ENCODE measurements at regions not wholly inside any gene's neighbourhood (a gene's known extent, or its start where the extent isn't known, plus 50 kb on each side); places are given as distances from the start of the nearest gene placed in this dataset.
"Not testable (repeated sequence)": the region's sequence is repeated elsewhere in the genome, so short reads cannot be mapped to it uniquely, and the experiment has no call there.

DNA sequence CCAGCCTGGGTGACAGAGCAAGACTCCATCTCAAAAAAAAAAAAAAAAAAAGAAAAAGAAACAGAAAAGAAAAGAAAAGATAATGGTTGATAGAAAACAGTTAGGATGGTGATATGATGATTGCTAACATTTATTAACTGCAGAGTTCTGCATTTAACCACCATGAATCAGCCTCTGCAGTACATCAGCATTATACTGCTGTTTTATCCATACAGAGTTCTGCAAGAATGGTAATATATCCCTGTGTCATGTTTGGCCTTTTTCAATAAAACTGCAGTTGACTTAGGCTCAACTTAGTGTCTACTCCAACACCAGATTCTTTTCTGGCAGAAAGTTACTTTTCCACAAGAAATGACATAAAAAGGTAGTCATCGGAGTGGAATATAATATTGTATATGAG, 62.6 kb downstream of the DUSP6 start:
- Mint-ChIP-seq H3K9me3 (no peaks in the 10 kb centered on the region), H3K27ac (no peak overlapping the region), H3K36me3 (ENCODE audit: low read depth) (no peaks in the 10 kb centered on the region), H3K4me3 (no peak overlapping the region), H3K27me3 (no peaks in the 10 kb centered on the region), H3K4me1 (peaks cover 5% of the 10 kb centered on the region)
- intact Hi-C loops (cut with micrococcal nuclease) = no loop called here
- DNase-seq = no peak

DNA sequence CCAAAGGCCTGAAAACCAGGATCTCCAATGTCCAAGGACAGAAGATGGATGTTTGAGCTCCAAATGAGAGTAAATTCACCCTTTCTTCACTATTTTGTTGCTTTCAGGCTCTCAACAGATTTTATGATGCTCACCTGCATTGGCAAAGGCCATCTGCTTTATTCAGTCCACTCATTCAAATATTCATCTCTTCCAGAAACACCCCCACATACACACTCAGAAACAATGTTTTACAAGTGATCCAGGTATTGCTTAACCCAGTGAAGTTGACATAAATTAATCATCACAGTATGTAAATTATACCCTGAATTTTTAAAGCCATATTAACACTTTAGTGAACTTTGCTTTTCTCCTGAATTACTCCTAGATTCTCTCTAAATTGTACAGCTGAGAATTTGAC, 63.3 kb downstream of the DUSP6 start:
- no peak overlapping the region for H3K4me3 Mint-ChIP-seq
- H3K27me3 Mint-ChIP-seq = no peaks in the 10 kb centered on the region
- no peak for DNase-seq
- intact Hi-C loops (cut with micrococcal nuclease) = no loop called here
- H3K36me3 Mint-ChIP-seq (ENCODE audit: low read depth) = no peaks in the 10 kb centered on the region
- H3K27ac Mint-ChIP-seq = no peak overlapping the region
- no peaks in the 10 kb centered on the region for H3K9me3 Mint-ChIP-seq
- peaks cover 6% of the 10 kb centered on the region for H3K4me1 Mint-ChIP-seq

DNA sequence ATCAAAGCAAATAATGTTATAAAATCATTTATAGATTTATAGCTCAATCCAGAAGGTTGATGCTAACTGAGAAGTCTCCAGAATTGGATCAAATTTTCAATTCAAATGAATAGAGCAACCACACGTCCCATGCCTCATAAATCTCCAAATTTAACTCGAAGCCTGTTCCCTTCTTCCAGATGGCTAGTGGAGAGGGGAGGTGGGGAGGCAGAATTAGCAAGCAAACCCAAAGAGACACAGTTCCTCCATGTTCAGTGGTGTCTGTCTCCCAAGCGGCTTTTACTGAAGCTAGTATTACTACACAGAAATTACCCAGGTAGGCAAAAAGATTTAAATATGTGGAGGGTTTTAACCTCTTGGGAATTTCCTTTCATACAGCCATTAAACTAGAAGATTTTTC, 65.8 kb downstream of the DUSP6 start:
- H3K4me1 Mint-ChIP-seq = peaks cover 18% of the 10 kb centered on the region
- peaks cover 3% of the 10 kb centered on the region for H3K36me3 Mint-ChIP-seq (ENCODE audit: low read depth)
- no peak overlapping the region for H3K27ac Mint-ChIP-seq
- intact Hi-C loops (cut with micrococcal nuclease) = no loop called here
- no peaks in the 10 kb centered on the region for H3K9me3 Mint-ChIP-seq
- no peak for DNase-seq
- H3K27me3 Mint-ChIP-seq = no peaks in the 10 kb centered on the region
- no peak overlapping the region for H3K4me3 Mint-ChIP-seq

DNA sequence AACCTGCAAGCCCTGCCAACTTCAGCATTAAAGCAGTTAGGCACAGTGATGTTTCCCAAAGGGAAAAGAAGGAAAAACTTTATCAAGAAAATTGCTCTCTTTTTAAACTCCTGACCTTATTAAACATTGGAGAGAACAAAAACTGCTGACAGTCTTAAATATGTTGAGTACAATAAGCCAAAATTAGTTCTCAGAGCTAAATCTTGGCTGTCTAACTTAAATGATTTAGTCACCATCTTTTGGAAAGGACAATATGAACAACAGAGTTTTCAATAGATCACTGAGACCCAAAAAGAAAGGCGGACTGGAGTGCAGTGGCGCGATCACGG, 70.8 kb downstream of the DUSP6 start:
- Mint-ChIP-seq H3K4me1 (peaks cover 28% of the 10 kb centered on the region), H3K4me3 (no peak overlapping the region), H3K9me3 (peaks cover 4% of the 10 kb centered on the region), H3K27me3 (no peaks in the 10 kb centered on the region), H3K27ac (peak overlapping the region; percentile 89), H3K36me3 (ENCODE audit: low read depth) (peaks cover 5% of the 10 kb centered on the region)
- DNase-seq = no peak
- intact Hi-C loops (cut with micrococcal nuclease) = loop anchor here (2.0 to 5.0 kb wide), 2 partner anchors 21 to 34 kb away; no protein-coding TSS in a partner anchor

DNA sequence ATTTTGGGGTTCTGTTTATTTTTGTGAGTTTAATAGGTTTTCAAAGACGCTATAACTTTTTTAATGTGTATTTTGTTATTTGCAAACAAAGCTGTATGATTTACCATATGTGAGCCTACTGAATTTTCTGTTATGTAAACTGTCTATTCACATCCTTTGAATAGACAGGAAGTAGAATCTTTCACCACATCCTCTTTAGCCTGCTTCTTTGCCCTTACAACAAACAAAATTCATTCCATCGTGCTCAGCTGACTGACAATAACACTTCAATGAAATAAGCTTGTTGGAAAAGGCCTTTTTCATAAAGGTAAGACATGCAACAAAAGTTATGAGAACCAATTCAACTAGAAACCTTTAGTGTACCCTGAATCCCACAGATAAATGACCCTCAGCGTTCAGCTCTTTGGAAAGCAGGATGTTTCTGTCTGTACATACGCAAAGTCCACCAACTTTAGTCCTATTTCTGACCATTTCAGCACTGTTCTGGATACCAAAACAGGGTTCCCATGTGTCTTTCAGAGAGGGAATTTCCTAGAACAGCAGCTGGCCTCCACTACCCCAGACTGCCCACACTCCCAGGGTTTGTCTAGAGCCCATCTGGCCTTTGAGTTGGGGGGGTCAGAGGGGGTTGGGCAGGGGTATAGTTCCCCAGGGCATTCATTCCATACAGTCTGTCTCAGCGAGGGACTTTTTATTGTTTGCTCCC, 71.3 kb downstream of the DUSP6 start:
- Mint-ChIP-seq H3K27me3 (no peaks in the 10 kb centered on the region), H3K4me3 (peak overlapping the region; percentile 71), H3K27ac (peak overlapping the region; percentile 89), H3K9me3 (peaks cover 5% of the 10 kb centered on the region), H3K36me3 (ENCODE audit: low read depth) (peaks cover 5% of the 10 kb centered on the region), H3K4me1 (peaks cover 28% of the 10 kb centered on the region)
- intact Hi-C loops (cut with micrococcal nuclease) = loop anchor here (2.0 to 5.0 kb wide), 2 partner anchors 20 to 34 kb away; no protein-coding TSS in a partner anchor
- DNase-seq = peak; percentile 76

DNA sequence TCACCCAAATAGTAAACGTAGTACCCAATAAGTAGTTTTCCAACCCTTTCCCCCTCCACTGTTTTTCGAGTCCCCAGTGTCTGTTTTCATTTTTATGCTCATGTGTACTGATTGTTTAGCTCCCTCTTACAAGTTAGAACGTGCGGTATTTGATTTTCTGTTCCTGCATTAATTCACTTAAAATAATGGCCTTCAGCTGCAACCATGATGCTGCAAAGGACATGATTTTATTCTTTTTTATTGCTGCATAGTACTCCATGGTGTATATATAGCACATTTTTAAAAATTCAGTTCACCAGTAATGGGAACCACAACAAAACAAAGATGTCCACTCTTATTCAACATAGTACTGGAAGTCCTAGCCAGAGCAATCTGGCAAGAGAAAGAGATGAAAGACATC, 72.8 kb downstream of the DUSP6 start:
- H3K27me3 Mint-ChIP-seq = no peaks in the 10 kb centered on the region
- no peak for DNase-seq
- peaks cover 7% of the 10 kb centered on the region for H3K9me3 Mint-ChIP-seq
- peaks cover 26% of the 10 kb centered on the region for H3K4me1 Mint-ChIP-seq
- intact Hi-C loops (cut with micrococcal nuclease) = no loop called here
- H3K27ac Mint-ChIP-seq = no peak overlapping the region
- no peak overlapping the region for H3K4me3 Mint-ChIP-seq
- peaks cover 5% of the 10 kb centered on the region for H3K36me3 Mint-ChIP-seq (ENCODE audit: low read depth)

DNA sequence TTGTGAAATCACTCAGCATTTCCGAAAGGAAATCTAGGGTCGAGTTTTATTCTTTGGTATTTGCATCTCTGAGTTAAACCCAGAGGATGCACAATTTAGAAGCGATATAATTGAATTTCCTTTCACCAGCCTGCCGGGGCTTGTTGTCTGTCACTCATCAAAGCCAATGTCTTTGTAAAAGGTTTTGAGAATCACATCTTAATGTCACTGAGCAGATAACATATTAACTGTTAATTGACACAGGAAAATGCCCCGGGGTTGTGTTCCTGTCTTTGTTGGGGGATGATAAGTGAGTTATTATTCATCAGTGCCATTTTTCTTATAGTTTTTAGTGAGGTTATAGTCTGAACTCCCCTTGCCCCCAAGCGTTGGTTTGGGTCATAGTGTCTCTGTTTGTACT, 73.4 kb downstream of the DUSP6 start:
- peaks cover 5% of the 10 kb centered on the region for H3K36me3 Mint-ChIP-seq (ENCODE audit: low read depth)
- DNase-seq = no peak
- no peaks in the 10 kb centered on the region for H3K27me3 Mint-ChIP-seq
- peaks cover 7% of the 10 kb centered on the region for H3K9me3 Mint-ChIP-seq
- H3K4me1 Mint-ChIP-seq = peaks cover 28% of the 10 kb centered on the region
- no peak overlapping the region for H3K4me3 Mint-ChIP-seq
- H3K27ac Mint-ChIP-seq = no peak overlapping the region
- intact Hi-C loops (cut with micrococcal nuclease) = no loop called here

DNA sequence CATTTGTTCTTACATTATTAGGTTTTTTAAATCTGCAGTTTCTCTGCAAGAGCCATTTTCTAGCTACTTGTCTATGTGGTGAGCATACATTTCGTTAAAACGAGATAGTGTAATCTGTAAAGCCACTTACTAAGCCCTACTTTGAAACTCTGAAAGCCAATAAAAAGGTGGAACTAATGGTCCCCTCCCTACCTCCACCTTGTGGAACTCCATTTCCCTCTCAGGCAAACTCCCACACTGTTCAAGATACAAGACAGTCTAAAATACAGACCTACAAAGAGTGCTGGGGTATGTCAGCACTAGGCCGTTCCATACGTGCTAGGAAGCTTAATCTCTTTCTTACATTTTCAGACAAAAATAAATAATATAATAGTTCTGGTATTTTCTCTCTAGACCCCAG, 74.1 kb downstream of the DUSP6 start:
- H3K36me3 Mint-ChIP-seq (ENCODE audit: low read depth) = peaks cover 5% of the 10 kb centered on the region

DNA sequence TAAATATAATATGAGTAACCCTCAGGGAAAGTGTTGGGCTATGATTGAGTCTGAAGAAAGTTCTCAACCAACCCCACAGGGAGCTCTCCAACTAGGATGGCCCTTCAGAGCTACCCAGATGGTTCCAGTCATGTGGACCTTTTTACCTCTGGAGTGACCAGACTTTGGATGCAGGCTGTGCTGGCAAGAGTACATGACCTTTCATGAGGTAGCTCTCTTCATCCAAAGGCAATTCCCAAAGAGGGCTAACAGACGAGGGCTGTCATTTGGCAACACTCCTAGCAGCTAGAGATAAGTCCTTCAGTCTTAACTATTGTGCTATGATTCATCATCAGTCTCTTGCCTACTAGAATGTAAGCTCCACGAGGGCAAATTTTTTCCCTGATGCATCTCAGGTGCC, 75.4 kb downstream of the DUSP6 start:
- H3K9me3 Mint-ChIP-seq = peaks cover 14% of the 10 kb centered on the region
- H3K4me1 Mint-ChIP-seq = peaks cover 28% of the 10 kb centered on the region
- H3K27ac Mint-ChIP-seq = no peak overlapping the region
- intact Hi-C loops (cut with micrococcal nuclease) = no loop called here
- H3K27me3 Mint-ChIP-seq = no peaks in the 10 kb centered on the region
- H3K36me3 Mint-ChIP-seq (ENCODE audit: low read depth) = peaks cover 4% of the 10 kb centered on the region
- no peak overlapping the region for H3K4me3 Mint-ChIP-seq
- DNase-seq = no peak

More for the DNA sequence above, 74.1 kb downstream of the DUSP6 start:
- H3K4me3 Mint-ChIP-seq = no peak overlapping the region
- no peak overlapping the region for H3K27ac Mint-ChIP-seq
- intact Hi-C loops (cut with micrococcal nuclease) = no loop called here
- peaks cover 12% of the 10 kb centered on the region for H3K9me3 Mint-ChIP-seq
- peaks cover 35% of the 10 kb centered on the region for H3K4me1 Mint-ChIP-seq
- DNase-seq = no peak
- no peaks in the 10 kb centered on the region for H3K27me3 Mint-ChIP-seq

DNA sequence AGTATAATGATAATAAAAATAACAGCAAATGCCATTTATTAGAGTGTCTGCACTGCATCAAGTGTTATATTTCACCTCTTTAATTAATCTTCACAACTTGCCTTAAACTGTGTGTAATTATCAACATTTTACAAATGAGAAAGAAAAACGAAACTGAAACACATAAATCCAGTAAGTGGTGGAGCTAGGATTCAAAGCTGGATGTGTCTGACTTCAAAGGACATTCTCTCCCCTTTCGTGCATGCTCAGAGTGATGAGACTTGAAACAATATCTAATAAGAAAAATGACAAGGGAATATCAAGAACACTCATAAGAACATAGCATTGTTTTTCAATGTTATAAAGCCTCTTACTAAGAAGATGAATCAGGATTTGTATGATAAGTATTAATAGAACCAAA, 78.8 kb downstream of the DUSP6 start:
- no peaks in the 10 kb centered on the region for H3K27me3 Mint-ChIP-seq
- intact Hi-C loops (cut with micrococcal nuclease) = no loop called here
- peaks cover 15% of the 10 kb centered on the region for H3K4me1 Mint-ChIP-seq
- peak overlapping the region; percentile 27 for H3K27ac Mint-ChIP-seq
- H3K9me3 Mint-ChIP-seq = peaks cover 22% of the 10 kb centered on the region
- H3K36me3 Mint-ChIP-seq (ENCODE audit: low read depth) = peaks cover 8% of the 10 kb centered on the region
- H3K4me3 Mint-ChIP-seq = peak overlapping the region; percentile 2
- no peak for DNase-seq

DNA sequence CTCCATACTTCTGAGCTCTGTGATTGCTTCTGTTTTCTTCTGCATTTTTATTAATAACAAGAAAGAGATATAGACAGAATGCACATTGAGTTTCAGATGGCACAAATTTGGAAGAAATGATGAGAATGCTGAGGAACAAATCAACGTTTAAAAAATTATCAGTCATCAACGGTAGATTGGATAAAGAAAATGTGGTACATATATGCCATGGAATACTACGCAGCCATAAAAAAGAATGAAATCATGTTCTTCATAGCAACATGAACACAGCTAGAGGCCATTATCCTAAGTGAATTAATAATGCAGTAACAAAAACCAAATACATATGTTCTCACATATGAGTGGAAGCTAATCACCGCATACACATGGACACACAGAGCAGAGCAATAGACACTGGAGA, 81.8 kb downstream of the DUSP6 start:
- Mint-ChIP-seq H3K9me3 (peaks cover 20% of the 10 kb centered on the region), H3K27me3 (no peaks in the 10 kb centered on the region), H3K36me3 (ENCODE audit: low read depth) (peaks cover 8% of the 10 kb centered on the region), H3K27ac (no peak overlapping the region), H3K4me1 (peaks cover 17% of the 10 kb centered on the region), H3K4me3 (no peak overlapping the region)
- no peak for DNase-seq
- intact Hi-C loops (cut with micrococcal nuclease) = no loop called here

DNA sequence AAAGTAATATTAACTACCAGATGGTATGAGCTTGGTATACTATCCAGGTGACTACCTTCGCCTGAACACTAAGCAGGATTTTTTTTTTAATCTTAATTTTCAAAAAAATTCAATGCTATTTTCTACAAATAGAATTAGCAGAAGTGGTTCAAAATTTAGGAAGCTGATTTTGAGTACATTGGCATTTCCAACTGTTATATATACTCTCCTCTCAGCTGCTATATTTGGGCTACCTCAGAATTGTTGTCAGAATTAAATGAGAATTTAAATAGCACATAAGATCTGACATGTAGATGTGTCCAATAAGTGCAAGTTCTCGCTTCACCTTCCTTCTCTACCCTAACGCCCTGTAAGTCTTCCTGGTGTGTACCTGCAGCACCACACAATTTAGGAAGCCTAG, 83.1 kb downstream of the DUSP6 start:
- peaks cover 20% of the 10 kb centered on the region for H3K9me3 Mint-ChIP-seq
- intact Hi-C loops (cut with micrococcal nuclease) = no loop called here
- H3K36me3 Mint-ChIP-seq (ENCODE audit: low read depth) = peaks cover 8% of the 10 kb centered on the region
- peaks cover 15% of the 10 kb centered on the region for H3K4me1 Mint-ChIP-seq
- H3K27me3 Mint-ChIP-seq = no peaks in the 10 kb centered on the region
- no peak overlapping the region for H3K27ac Mint-ChIP-seq
- no peak overlapping the region for H3K4me3 Mint-ChIP-seq
- no peak for DNase-seq

DNA sequence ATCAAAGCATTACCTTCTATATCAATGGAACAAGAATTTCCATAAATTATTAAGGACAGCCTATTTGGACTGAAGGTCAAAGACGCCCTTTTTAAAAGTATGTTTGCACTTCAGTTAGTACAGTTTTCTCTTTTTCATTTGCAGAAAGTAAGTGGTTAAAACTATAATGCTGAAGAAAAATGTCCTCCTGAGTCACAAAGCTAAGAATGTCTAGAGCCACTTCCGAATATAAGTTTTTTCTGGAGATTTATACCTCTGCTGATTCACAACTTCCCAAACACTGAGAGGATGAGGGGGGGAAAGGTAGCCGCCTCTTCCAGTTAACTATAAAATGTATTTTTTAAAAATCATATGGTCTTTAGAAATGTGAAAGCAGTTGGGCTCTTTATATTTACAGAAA, 84.9 kb downstream of the DUSP6 start:
- H3K36me3 Mint-ChIP-seq (ENCODE audit: low read depth) = peaks cover 5% of the 10 kb centered on the region
- peaks cover 10% of the 10 kb centered on the region for H3K4me1 Mint-ChIP-seq
- no peak overlapping the region for H3K4me3 Mint-ChIP-seq
- no peak for DNase-seq
- H3K9me3 Mint-ChIP-seq = peaks cover 20% of the 10 kb centered on the region
- intact Hi-C loops (cut with micrococcal nuclease) = no loop called here
- no peaks in the 10 kb centered on the region for H3K27me3 Mint-ChIP-seq
- H3K27ac Mint-ChIP-seq = no peak overlapping the region

DNA sequence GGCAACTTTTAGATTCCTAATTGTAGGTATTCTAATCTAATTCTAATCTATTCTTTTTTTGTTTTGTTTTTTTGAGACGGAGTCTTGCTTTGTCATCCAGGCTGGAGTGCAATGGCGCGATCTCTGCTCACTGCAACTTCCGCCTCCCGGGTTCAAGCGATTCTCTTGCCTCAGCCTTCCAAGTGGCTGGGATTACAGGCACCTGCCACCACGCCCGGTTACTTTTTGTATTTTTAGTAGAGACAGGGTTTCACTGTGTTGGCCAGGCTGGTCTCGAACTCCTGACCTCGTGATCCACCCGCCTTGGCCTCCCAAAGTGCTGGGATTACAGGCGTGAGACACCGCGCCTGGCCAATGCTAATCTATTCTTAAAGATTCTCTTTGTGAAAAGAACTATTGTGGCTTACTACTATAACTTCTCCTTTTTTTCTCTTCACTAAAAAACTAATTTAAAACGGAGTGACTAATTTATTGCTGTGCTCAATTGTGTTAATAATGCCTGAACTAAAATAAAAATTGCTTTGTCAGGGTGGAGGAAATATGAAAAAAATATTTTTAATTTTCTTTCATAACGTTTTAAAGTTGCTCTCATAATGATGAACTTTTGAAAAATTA, 85.6 kb downstream of the DUSP6 start:
- not testable (repeated sequence) for H3K36me3 Mint-ChIP-seq (ENCODE audit: low read depth)

DNA sequence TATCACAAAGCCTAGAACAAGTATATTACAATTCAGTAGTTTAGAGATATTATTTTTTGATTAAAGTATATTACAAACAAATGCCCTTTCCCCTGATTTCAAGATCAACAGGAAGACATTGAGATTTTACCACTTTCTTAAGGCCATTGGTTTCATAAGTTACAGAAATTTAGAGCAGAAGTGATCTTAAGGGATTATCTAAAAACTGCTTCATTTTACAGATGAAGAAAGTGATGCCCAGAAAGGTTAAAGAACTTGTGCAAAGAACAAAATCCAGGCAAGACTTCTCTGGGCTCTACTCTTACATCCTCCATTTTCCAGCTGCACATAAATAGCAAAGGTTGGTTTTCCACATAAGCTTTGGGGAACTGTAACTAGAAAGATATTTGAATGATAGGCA, 87.5 kb downstream of the DUSP6 start:
- Mint-ChIP-seq H3K9me3 (peaks cover 6% of the 10 kb centered on the region), H3K4me1 (peaks cover 19% of the 10 kb centered on the region), H3K4me3 (no peak overlapping the region), H3K27me3 (no peaks in the 10 kb centered on the region), H3K36me3 (ENCODE audit: low read depth) (no peaks in the 10 kb centered on the region), H3K27ac (no peak overlapping the region)
- intact Hi-C loops (cut with micrococcal nuclease) = no loop called here
- DNase-seq = no peak

More for the DNA sequence above, 85.6 kb downstream of the DUSP6 start:
- H3K27ac Mint-ChIP-seq; intact Hi-C loops (cut with micrococcal nuclease); H3K27me3 Mint-ChIP-seq; DNase-seq; H3K4me3 Mint-ChIP-seq: not testable (repeated sequence)
- peaks cover 14% of the 10 kb centered on the region for H3K4me1 Mint-ChIP-seq
- H3K9me3 Mint-ChIP-seq = peaks cover 16% of the 10 kb centered on the region
